Smooth muscle cell (in vitro differentiated cells): ENCODE measurements at regions not wholly inside any gene's neighbourhood (a gene's known extent, or its start where the extent isn't known, plus 50 kb on each side); places are given as distances from the start of the nearest gene placed in this dataset.

Experiments
- DNase-seq: peaks from one replicate; lab custom pipeline; 2025; ENCODE audit not compliant: unreplicated experiment; lab: John Stamatoyannopoulos, UW
- H2AFZ ChIP-seq: fragments of 200-600 bp; sonication (generic); 2 replicates; pipeline ENCODE4 v1.6.0; 2016; ENCODE audit warnings: antibody characterized with exemption, low read depth, mild to moderate bottlenecking
- H3F3A ChIP-seq: fragments of 200-600 bp; sonication (generic); 2 replicates; pipeline ENCODE4 v1.6.0; 2017; ENCODE audit warnings: antibody characterized with exemption, low read depth
- H3K27ac ChIP-seq: fragments of 200-600 bp; sonication (generic); 2 replicates; pipeline ENCODE4 v1.5.1; 2016; ENCODE audit warnings: low read depth, mild to moderate bottlenecking
- H3K27me3 ChIP-seq: fragments of 200-600 bp; sonication (generic); 2 replicates; pipeline ENCODE4 v1.6.1; 2016; ENCODE audit warnings: low read depth, mild to moderate bottlenecking
- H3K36me3 ChIP-seq: fragments of 200-600 bp; sonication (generic); 2 replicates; pipeline ENCODE4 v1.5.1; 2016; ENCODE audit warnings: low read depth
- H3K4me1 ChIP-seq: fragments of 200-600 bp; sonication (generic); 2 replicates; pipeline ENCODE4 v1.5.1; 2016; ENCODE audit warnings: low read depth
- H3K4me2 ChIP-seq: fragments of 200-600 bp; sonication (generic); 2 replicates; pipeline ENCODE4 v1.6.0; 2016; ENCODE audit warnings: mild to moderate bottlenecking
- H3K4me3 ChIP-seq: fragments of 200-600 bp; sonication (generic); 2 replicates; pipeline ENCODE4 v1.5.1; 2016; ENCODE audit warnings: mild to moderate bottlenecking
- H3K79me2 ChIP-seq: fragments of 200-600 bp; sonication (generic); 2 replicates; pipeline ENCODE4 v1.6.0; 2016; ENCODE audit warnings: low read depth, mild to moderate bottlenecking
- H3K9ac ChIP-seq: fragments of 200-600 bp; sonication (generic); 2 replicates; pipeline ENCODE4 v1.6.0; 2016; ENCODE audit warnings: low read depth
- H3K9me3 ChIP-seq: fragments of 200-600 bp; sonication (generic); replicated peaks from 2 replicates; pipeline ENCODE4 v1.5.1; 2016; ENCODE audit warnings: low read depth
- H4K20me1 ChIP-seq: fragments of 200-600 bp; sonication (generic); 2 replicates; pipeline ENCODE4 v1.6.0; 2016; ENCODE audit warnings: low read depth
- CTCF ChIP-seq: fragments of 200-600 bp; sonication (generic); IDR thresholded peaks from 2 replicates; pipeline ENCODE4 v1.5.1; 2017; ENCODE audit warnings: borderline replicate concordance, mild to moderate bottlenecking, antibody characterized with exemption; ENCODE audit not compliant: insufficient read depth, poor library complexity, severe bottlenecking
- WGBS: methylation state at CpG from one replicate; pipeline ENCODE4 v1.1.7; 2016; ENCODE audit warnings: low lambda C conversion rate; 5-methylcytosine and 5-hydroxymethylcytosine counted together

DNA sequence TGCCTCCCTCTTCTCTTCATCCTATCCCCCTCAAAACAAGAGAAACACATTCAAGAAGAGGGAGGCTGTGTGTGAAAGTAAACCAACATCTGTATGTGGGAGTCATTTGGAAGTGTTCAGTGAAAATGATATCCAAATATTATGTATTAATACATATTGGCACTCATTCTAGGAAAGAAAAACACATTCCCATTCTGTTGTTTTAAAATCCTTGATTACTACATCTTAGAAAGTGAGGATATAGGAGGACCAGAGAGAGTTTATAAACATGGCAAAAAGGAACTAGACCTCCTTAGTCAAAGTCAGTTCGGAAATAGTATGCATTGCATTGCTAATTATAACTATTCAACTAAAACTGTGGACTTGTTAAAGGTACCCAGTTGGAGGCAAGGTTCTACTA lies 786.6 kb downstream of the ADGRL2 start:
- no peak overlapping the region for H2AFZ ChIP-seq
- H3K79me2 ChIP-seq: no peaks in the 10 kb centered on the region
- DNase-seq: no peak
- no peak overlapping the region for H3K9ac ChIP-seq
- H3K27me3 ChIP-seq: no peaks in the 10 kb centered on the region
- no peaks in the 10 kb centered on the region for H3K9me3 ChIP-seq
- 94% methylated on average over 1 of the region's 1 CpG for WGBS
- H3F3A ChIP-seq: no peaks in the 10 kb centered on the region
- H3K4me1 ChIP-seq: no peaks in the 10 kb centered on the region
- H3K36me3 ChIP-seq: no peaks in the 10 kb centered on the region
- no peak overlapping the region for H3K4me2 ChIP-seq
- no peaks in the 10 kb centered on the region for H4K20me1 ChIP-seq
- no peak overlapping the region for H3K27ac ChIP-seq
- no peak overlapping the region for H3K4me3 ChIP-seq
- no peak for TF ChIP-seq CTCF

DNA sequence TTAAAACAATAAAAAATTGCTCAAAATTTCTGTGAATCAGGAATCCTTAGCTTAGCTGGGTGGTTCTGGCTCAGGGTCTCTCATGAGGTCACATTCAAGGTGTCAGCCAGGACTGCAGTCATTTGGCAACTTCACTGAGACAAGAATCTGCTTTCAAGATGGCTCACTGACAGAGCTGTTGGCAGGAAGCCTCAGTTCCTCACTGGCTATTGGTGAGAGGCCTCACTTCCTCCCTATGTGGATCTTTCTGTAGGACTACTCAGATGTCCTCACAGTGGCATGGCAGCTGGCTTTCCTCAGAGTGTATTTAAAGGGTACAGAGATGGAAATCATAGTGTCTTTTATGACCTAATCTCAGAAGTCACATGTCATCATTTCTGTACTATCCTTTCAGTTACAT lies 785.7 kb downstream of the ADGRL2 start:
- no peak overlapping the region for H3K4me3 ChIP-seq
- no peak for TF ChIP-seq CTCF
- H3K79me2 ChIP-seq: no peaks in the 10 kb centered on the region
- H3K27me3 ChIP-seq: no peaks in the 10 kb centered on the region
- H3K4me1 ChIP-seq: no peaks in the 10 kb centered on the region
- no peak for DNase-seq
- no peak overlapping the region for H3K9ac ChIP-seq
- H3K9me3 ChIP-seq: no peaks in the 10 kb centered on the region
- no peaks in the 10 kb centered on the region for H3K36me3 ChIP-seq
- H3K4me2 ChIP-seq: no peak overlapping the region
- H3K27ac ChIP-seq: no peak overlapping the region
- H3F3A ChIP-seq: no peaks in the 10 kb centered on the region
- no peak overlapping the region for H2AFZ ChIP-seq
- no peaks in the 10 kb centered on the region for H4K20me1 ChIP-seq

DNA sequence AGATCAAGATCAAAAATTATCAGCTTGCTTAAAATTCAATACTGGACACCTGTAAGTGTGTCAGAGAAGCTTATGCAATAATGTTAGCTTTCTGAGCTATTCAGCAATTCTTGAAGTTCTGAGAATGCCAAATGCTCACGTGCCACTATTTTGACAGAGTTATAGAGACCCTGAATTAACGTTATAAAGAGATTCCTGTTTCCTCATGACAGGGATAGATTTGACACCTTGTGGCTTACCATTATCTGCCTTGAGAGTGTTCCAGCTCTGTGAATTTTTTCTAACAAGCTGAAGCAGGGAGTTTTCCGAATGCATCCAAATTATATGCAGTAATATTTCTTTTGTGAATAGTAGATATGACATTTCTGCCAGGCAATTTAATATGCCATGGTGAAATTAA lies 781.6 kb downstream of the ADGRL2 start:
- 69% methylated on average over 3 of the region's 3 CpGs for WGBS
- H3K27me3 ChIP-seq: no peaks in the 10 kb centered on the region
- no peaks in the 10 kb centered on the region for H3K9me3 ChIP-seq
- no peaks in the 10 kb centered on the region for H3K4me1 ChIP-seq
- H3F3A ChIP-seq: no peaks in the 10 kb centered on the region
- no peaks in the 10 kb centered on the region for H3K79me2 ChIP-seq
- H3K4me3 ChIP-seq: no peak overlapping the region
- H3K9ac ChIP-seq: no peak overlapping the region
- TF ChIP-seq CTCF: no peak
- no peaks in the 10 kb centered on the region for H4K20me1 ChIP-seq
- H3K36me3 ChIP-seq: no peaks in the 10 kb centered on the region
- H3K4me2 ChIP-seq: no peak overlapping the region
- no peak for DNase-seq
- no peak overlapping the region for H2AFZ ChIP-seq
- H3K27ac ChIP-seq: no peak overlapping the region

GRCh38 chr1:82578086-82578726 lies 777.5 kb downstream of the ADGRL2 start:
- Histone ChIP-seq H3K4me1 (no peaks in the 10 kb centered on the region), H2AFZ (peak overlapping the region; percentile 44), H3K79me2 (no peaks in the 10 kb centered on the region), H3K27ac (no peak overlapping the region), H3K4me3 (no peak overlapping the region), H3K36me3 (no peaks in the 10 kb centered on the region), H4K20me1 (no peaks in the 10 kb centered on the region), H3K9ac (no peak overlapping the region), H3F3A (no peaks in the 10 kb centered on the region), H3K4me2 (no peak overlapping the region), H3K9me3 (no peaks in the 10 kb centered on the region), H3K27me3 (no peaks in the 10 kb centered on the region)
- WGBS: 78% methylated on average over 3 of the region's 3 CpGs
- TF ChIP-seq CTCF: no peak
- DNase-seq: no peak
